B cell (primary cell): ENCODE measurements at regions not wholly inside any gene's neighbourhood (a gene's known extent, or its start where the extent isn't known, plus 50 kb on each side); places are given as distances from the start of the nearest gene placed in this dataset.

ENCODE experiments used
- ATAC-seq: fragments of 200-7000 bp; cut with Tn5 transposase; one replicate; pipeline ENCODE4 v1.10.0; 2021; ENCODE audit warnings: low read depth, mild to moderate bottlenecking, moderate number of reproducible peaks, moderate library complexity
- CTCF ChIA-PET: fragments of 350-600 bp; sonication (Branson Sonifier 250); formaldehyde crosslinking; loops from one replicate; lab custom pipeline; 2021; ENCODE audit warnings: antibody characterized with exemption, inconsistent platforms; lab: Charles Lee
- POLR2A ChIA-PET: fragments of 350-600 bp; sonication (Branson Sonifier 250); formaldehyde crosslinking; loops from one replicate; lab custom pipeline; 2021; ENCODE audit warnings: antibody characterized with exemption; lab: Charles Lee
- DNase-seq: peaks from one replicate; pipeline ENCODE4 v3.0.0; 2013
- H2AFZ ChIP-seq: 2 replicates; pipeline ENCODE4 v1.6.1; 2012; ENCODE audit warnings: mild to moderate bottlenecking, low read depth, low read length; ENCODE audit not compliant: insufficient read depth, poor library complexity, severe bottlenecking
- H3K27ac ChIP-seq, 2 donors: 1 replicate in 1 of 2; 2 replicates in 1 of 2; pipeline ENCODE4 v1.5.1; 2012 to 2013; ENCODE audit warnings: low read length in 2 of 2, mild to moderate bottlenecking in 2 of 2, moderate library complexity in 1 of 2
- H3K27me3 ChIP-seq, 4 experiments: fragments of 200-600 bp in 1 of 4; sonication (generic) in 1 of 4; replicated peaks in 1 of 4; 1 replicate in 2 of 4; 2 replicates in 2 of 4; pipeline versions ENCODE4 v1.6.1 to v1.7.0; 2013 to 2016; ENCODE audit warnings: low read length in 3 of 4, mild to moderate bottlenecking in 2 of 4, mixed read lengths in 1 of 4, moderate library complexity in 1 of 4; ENCODE audit not compliant: insufficient read depth in 4 of 4, control insufficient read depth in 3 of 4; ENCODE audit errors: control extremely low read depth in 1 of 4
- H3K36me3 ChIP-seq, 2 experiments: replicated peaks in 1 of 2; 1 replicate in 1 of 2; 2 replicates in 1 of 2; pipeline versions ENCODE4 v1.6.1 to v1.7.1; 2013; ENCODE audit warnings: low read length in 1 of 2; ENCODE audit not compliant: insufficient read depth in 2 of 2, control insufficient read depth in 1 of 2; ENCODE audit errors: control extremely low read depth in 1 of 2, extremely low read depth in 1 of 2
- H3K4me1 ChIP-seq, 2 donors: fragments of 200-600 bp in 1 of 2; sonication (generic) in 1 of 2; 1 replicate in 1 of 2; 2 replicates in 1 of 2; pipeline versions ENCODE4 v1.5.1 to v1.6.1; 2013 to 2017; ENCODE audit warnings: low read length in 2 of 2; ENCODE audit not compliant: control insufficient read depth in 2 of 2, insufficient read depth in 2 of 2
- H3K4me2 ChIP-seq: replicated peaks from 2 replicates; pipeline ENCODE3; 2012; ENCODE audit warnings: mild to moderate bottlenecking, low read depth, low read length; ENCODE audit not compliant: poor library complexity, severe bottlenecking
- H3K4me3 ChIP-seq, 5 experiments: fragments of 200-600 bp in 1 of 5; sonication (generic) in 1 of 5; 1 replicate in 3 of 5; 2 replicates in 2 of 5; pipeline versions ENCODE4 v1.5.1 to v1.7.0; 2011 to 2016; ENCODE audit warnings: low read length in 4 of 5, mild to moderate bottlenecking in 4 of 5, low read depth in 2 of 5, control low read depth in 1 of 5, moderate library complexity in 1 of 5; ENCODE audit not compliant: insufficient read depth in 1 of 5; ENCODE audit errors: control extremely low read depth in 1 of 5, extremely low read depth in 1 of 5
- H3K79me2 ChIP-seq: fragments of 200-600 bp; sonication (generic); one replicate; pipeline ENCODE4 v1.6.0; 2016; ENCODE audit warnings: low read length; ENCODE audit not compliant: control insufficient read depth, insufficient read depth
- H3K9ac ChIP-seq: fragments of 200-600 bp; sonication (generic); 2 replicates; pipeline ENCODE4 v1.6.1; 2017; ENCODE audit warnings: mild to moderate bottlenecking, low read length, moderate library complexity
- H3K9me3 ChIP-seq, 3 donors: one replicate each; pipeline versions ENCODE4 v1.6.1 to v1.7.1; 2013; ENCODE audit warnings: low read length in 2 of 3; ENCODE audit not compliant: control insufficient read depth in 2 of 3, insufficient read depth in 1 of 3; ENCODE audit errors: control extremely low read depth in 1 of 3
- H4K20me1 ChIP-seq: 2 replicates; pipeline ENCODE4 v1.6.0; 2012; ENCODE audit warnings: mild to moderate bottlenecking, low read length; ENCODE audit not compliant: insufficient read depth, control insufficient read depth, poor library complexity, severe bottlenecking
- H3K27ac Mint-ChIP-seq: one replicate; pipeline ENCODE4 v1.8.0; 2021; ENCODE audit warnings: mixed read lengths
- H3K27me3 Mint-ChIP-seq: one replicate; pipeline ENCODE4 v1.8.0; 2021; ENCODE audit warnings: mixed read lengths
- H3K4me1 Mint-ChIP-seq: one replicate; pipeline ENCODE4 v1.8.0; 2021; ENCODE audit warnings: mixed read lengths
- H3K4me3 Mint-ChIP-seq: one replicate; pipeline ENCODE4 v1.8.0; 2021; ENCODE audit warnings: mixed read lengths
- H3K9me3 Mint-ChIP-seq: one replicate; pipeline ENCODE4 v1.8.0; 2022; ENCODE audit warnings: mixed read lengths; ENCODE audit not compliant: insufficient read depth
- CTCF ChIP-seq: fragments of 200-600 bp; IDR thresholded peaks from one replicate; pipeline ENCODE4 v1.8.0; 2022; ENCODE audit warnings: antibody characterized with exemption, mild to moderate bottlenecking
- EZH2 ChIP-seq: IDR thresholded peaks from 2 replicates; pipeline ENCODE4 v1.6.1; 2012; ENCODE audit warnings: borderline replicate concordance, low read depth, mild to moderate bottlenecking, moderate library complexity, low read length; ENCODE audit not compliant: insufficient read depth, poor library complexity, severe bottlenecking
- WGBS: methylation state at CpG from one replicate; pipeline ENCODE4 v1.1.5; 2013; ENCODE audit warnings: missing lambda C conversion rate; ENCODE audit not compliant: insufficient coverage; 5-methylcytosine and 5-hydroxymethylcytosine counted together
- intact Hi-C: fragments of 100-400 bp; cut with micrococcal nuclease; formaldehyde crosslinking; loops from one replicate; pipeline ENCODE4 v1.10.0; 2022

DNA sequence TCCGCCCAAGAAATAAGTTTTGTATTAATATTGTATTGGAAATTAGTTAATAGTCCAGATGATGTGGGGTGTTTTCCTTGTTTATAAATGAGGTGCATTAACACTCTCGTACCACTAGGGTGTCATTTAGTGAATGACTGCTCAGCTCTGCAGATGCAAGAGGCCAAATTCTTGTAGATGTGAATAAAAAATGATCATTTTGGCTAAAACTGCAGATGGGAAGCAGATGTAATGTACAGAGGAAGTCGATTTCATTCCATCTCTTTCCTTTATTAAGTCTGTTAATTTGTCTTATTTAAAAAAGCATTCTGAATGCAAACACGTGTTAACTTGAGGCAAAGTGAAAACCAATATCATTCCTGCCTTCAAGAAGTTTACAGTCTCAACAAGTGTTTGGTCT lies 108.1 kb downstream of the DHX15 start:
- intact Hi-C loops = no loop called here
- Histone ChIP-seq H3K9ac (no peak overlapping the region), H3K4me3 (no peak overlapping the region), H3K79me2 (no peaks in the 10 kb centered on the region), H3K4me2 (no peak overlapping the region), H3K36me3 (no peaks in the 10 kb centered on the region), H3K27ac (no peak overlapping the region), H3K4me1 (peaks cover 17 to 18% of the 10 kb centered on the region in 2 donors), H2AFZ (no peak overlapping the region), H4K20me1 (no peaks in the 10 kb centered on the region), H3K9me3 (peaks cover 0 to 5% (median 0%) of the 10 kb centered on the region in 3 donors), H3K27me3 (peaks cover 0 to 27% (median 13%) of the 10 kb centered on the region in 4 experiments)
- Mint-ChIP-seq H3K4me3 (no peak overlapping the region), H3K9me3 (no peaks in the 10 kb centered on the region), H3K4me1 (peaks cover 12% of the 10 kb centered on the region), H3K27me3 (peaks cover 66% of the 10 kb centered on the region), H3K27ac (no peak overlapping the region)
- no peak for TF ChIP-seq EZH2
- TF ChIP-seq CTCF = peak; percentile 42
- DNase-seq (peak; percentile 16), ATAC-seq (no peak)
- 14% methylated on average over 1 of the region's 4 CpGs for WGBS
- CTCF ChIA-PET = no interaction called here
- POLR2A ChIA-PET = no interaction called here

DNA sequence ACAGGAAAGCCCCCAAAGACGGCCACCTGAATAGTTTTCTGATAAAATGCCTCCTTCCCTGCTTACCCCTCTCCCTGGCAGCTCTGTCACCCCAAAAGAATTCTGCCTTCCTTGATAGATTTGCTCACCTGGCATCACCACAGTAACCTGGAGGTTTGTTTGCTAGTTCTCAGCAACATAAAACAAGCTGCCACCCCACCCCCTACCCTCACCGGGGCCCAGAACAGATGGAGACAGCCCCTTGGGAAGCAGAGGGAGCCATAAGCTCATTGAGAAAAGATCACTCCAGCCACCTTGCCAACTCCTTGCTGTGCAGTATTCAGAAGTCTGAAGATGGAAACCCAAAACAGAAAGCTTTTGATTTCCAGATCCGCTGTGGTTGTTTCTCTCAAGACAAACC lies 108.6 kb downstream of the DHX15 start:
- DNase-seq (no peak), ATAC-seq (no peak)
- Mint-ChIP-seq H3K4me1 (peaks cover 15% of the 10 kb centered on the region), H3K4me3 (no peak overlapping the region), H3K27ac (no peak overlapping the region), H3K27me3 (peaks cover 64% of the 10 kb centered on the region), H3K9me3 (no peaks in the 10 kb centered on the region)
- 43% methylated on average over 1 of the region's 3 CpGs for WGBS
- Histone ChIP-seq H3K9ac (no peak overlapping the region), H3K4me1 (peaks cover 21% of the 10 kb centered on the region in 2 donors), H3K9me3 (peaks cover 0 to 7% (median 0%) of the 10 kb centered on the region in 3 donors), H3K27ac (no peak overlapping the region), H3K4me2 (no peak overlapping the region), H3K27me3 (peaks cover 0 to 29% (median 14%) of the 10 kb centered on the region in 4 experiments), H3K79me2 (no peaks in the 10 kb centered on the region), H2AFZ (no peak overlapping the region), H4K20me1 (no peaks in the 10 kb centered on the region), H3K36me3 (no peaks in the 10 kb centered on the region), H3K4me3 (no peak overlapping the region)
- intact Hi-C loops = no loop called here
- TF ChIP-seq CTCF = no peak
- TF ChIP-seq EZH2 = no peak
- POLR2A ChIA-PET = no interaction called here
- CTCF ChIA-PET = no interaction called here
